Upper lobe of left lung (tissue), 6 donors: ENCODE measurements at regions not wholly inside any gene's neighbourhood (a gene's known extent, or its start where the extent isn't known, plus 50 kb on each side); places are given as distances from the start of the nearest gene placed in this dataset.
A peak's percentile ranks its signal among the peaks of the same experiment; 100 is the strongest.

ENCODE experiments used
- ATAC-seq, 2 donors: fragments of 200-7000 bp; cut with Tn5 transposase; one replicate each; pipeline ENCODE4 v1.9.1; 2022; ENCODE audit warnings: mild to moderate bottlenecking in 2 of 2, moderate library complexity in 2 of 2; ENCODE audit not compliant: low FRiP score in 2 of 2
- DNase-seq, 2 donors: peaks; one replicate each; pipeline ENCODE4 v3.0.0-alpha.2; 2019 to 2020
- H3K27ac ChIP-seq, 4 donors: fragments of 200-600 bp; sonication (generic); one replicate each; pipeline ENCODE4 v1.5.1; 2016 to 2019
- H3K27me3 ChIP-seq, 4 donors: fragments of 200-600 bp; sonication (generic); one replicate each; pipeline ENCODE4 v1.5.1; 2017 to 2019
- H3K36me3 ChIP-seq, 4 donors: fragments of 200-600 bp; sonication (generic); one replicate each; pipeline ENCODE4 v1.5.1; 2016 to 2019
- H3K4me1 ChIP-seq, 4 donors: fragments of 200-600 bp; sonication (generic); one replicate each; pipeline ENCODE4 v1.5.1; 2018 to 2019
- H3K4me3 ChIP-seq, 4 donors: fragments of 200-600 bp; sonication (generic); one replicate each; pipeline ENCODE4 v1.5.1; 2017 to 2019; ENCODE audit warnings: mild to moderate bottlenecking in 2 of 4, moderate library complexity in 1 of 4
- H3K9me3 ChIP-seq, 4 donors: fragments of 200-600 bp; sonication (generic); one replicate each; pipeline ENCODE4 v1.5.1; 2018 to 2019
- CTCF ChIP-seq, 6 experiments: fragments of 450-650 bp in 4 of 6; fragments of 200-600 bp in 2 of 6; sonication (generic) in 2 of 6; IDR thresholded peaks; one replicate each; pipeline ENCODE4 v1.5.1; 2016 to 2019; ENCODE audit warnings: antibody characterized with exemption in 6 of 6
- EP300 ChIP-seq, 4 donors: sonication (generic); formaldehyde crosslinking; IDR thresholded peaks; one replicate each; pipeline ENCODE4 v1.5.1; 2017; ENCODE audit warnings: antibody characterized with exemption in 4 of 4, control low read depth in 2 of 4
- POLR2A ChIP-seq, 4 donors: fragments of 450-650 bp; IDR thresholded peaks; one replicate each; pipeline ENCODE4 v1.5.1; 2016 to 2017; ENCODE audit warnings: antibody characterized with exemption in 4 of 4, mild to moderate bottlenecking in 2 of 4
- POLR2AphosphoS5 ChIP-seq, 2 donors: sonication (generic); formaldehyde crosslinking; IDR thresholded peaks; one replicate each; pipeline ENCODE4 v1.5.1; 2017; ENCODE audit warnings: antibody characterized with exemption in 2 of 2
- WGBS, 2 donors: methylation state at CpG; one replicate each; pipeline ENCODE4 v1.1.5; 2017 to 2018; 5-methylcytosine and 5-hydroxymethylcytosine counted together
- donor health status: DM: no; HTN: no; CAD: no; lungs with moderate emphysema.
- donor health status: DM: no; HTN: yes; CAD: no; lungs with severe emphysema.

- no peaks in the 10 kb centered on the region for H3K36me3 ChIP-seq
- no peak overlapping the region for H3K27ac ChIP-seq
- H3K9me3 ChIP-seq = no peaks in the 10 kb centered on the region
- peaks cover 0 to 8% (median 0%) of the 10 kb centered on the region in 4 donors for H3K4me1 ChIP-seq
- DNase-seq (no peak), ATAC-seq (no peak)
- WGBS, 2 donors = 86 to 92% methylated on average over 18 to 19 of the region's 20 CpGs
- no peak overlapping the region for H3K4me3 ChIP-seq
- H3K27me3 ChIP-seq = no peaks in the 10 kb centered on the region
- no peak for TF ChIP-seq EP300 (IDR thresholded peaks at IDR 0.05)
- TF ChIP-seq CTCF (IDR thresholded peaks at IDR 0.05) = no peak
Observed at GRCh38 chr14:101333335-101334280, 227.7 kb upstream of the DIO3 start.

- 71 to 75% methylated on average over 9 of the region's 9 CpGs for WGBS, 2 donors
- Histone ChIP-seq H3K4me3 (no peak overlapping the region), H3K27me3 (no peaks in the 10 kb centered on the region), H3K4me1 (peaks cover 0 to 8% (median 0%) of the 10 kb centered on the region in 4 donors), H3K9me3 (no peaks in the 10 kb centered on the region), H3K27ac (no peak overlapping the region), H3K36me3 (no peaks in the 10 kb centered on the region)
- TF ChIP-seq CTCF (IDR thresholded peaks at IDR 0.05) (no peak), POLR2A (IDR thresholded peaks at IDR 0.05) (no peak), EP300 (IDR thresholded peaks at IDR 0.05) (no peak), POLR2AphosphoS5 (IDR thresholded peaks at IDR 0.05) (no peak)
- ATAC-seq (no peak), DNase-seq (no peak)
Observed at GRCh38 chr14:101334656-101335055, 226.6 kb upstream of the DIO3 start.

DNA sequence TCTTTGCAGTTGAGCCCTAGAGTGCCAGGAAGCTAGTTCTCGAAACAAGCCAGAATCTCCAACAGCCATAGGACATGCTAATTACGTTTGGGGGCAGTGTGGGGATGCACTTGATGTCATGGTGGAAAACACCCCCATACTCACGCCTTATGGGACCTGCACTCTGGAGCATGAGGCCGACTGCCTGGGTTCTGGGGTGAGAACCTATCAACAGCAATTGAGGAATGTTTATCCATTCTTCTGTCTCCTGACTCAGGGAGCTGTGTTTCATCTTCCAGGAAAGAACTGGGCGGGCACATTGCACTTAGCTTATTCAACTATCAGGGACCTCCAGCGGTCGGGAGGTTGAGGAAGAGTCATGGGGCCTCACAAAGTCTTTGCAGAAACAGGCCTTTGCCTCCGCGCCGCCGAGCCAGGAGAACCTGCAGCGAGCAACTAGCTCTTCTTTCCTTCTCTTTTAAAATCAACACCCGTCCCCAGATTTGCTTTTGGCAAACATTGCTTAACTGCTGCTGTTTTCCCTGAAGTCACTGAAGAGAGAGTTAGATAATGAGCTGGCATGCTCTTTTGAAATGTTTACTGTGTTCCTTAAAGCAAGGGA is 226.1 kb upstream of the DIO3 start:
- ATAC-seq (no peak), DNase-seq (peak in 1 of 2 donors; percentile 62)
- WGBS, 2 donors = 61 to 75% methylated on average over 13 of the region's 13 CpGs
- Histone ChIP-seq H3K4me3 (no peak overlapping the region), H3K36me3 (no peaks in the 10 kb centered on the region), H3K27ac (no peak overlapping the region), H3K9me3 (no peaks in the 10 kb centered on the region), H3K4me1 (peaks cover 0 to 8% (median 0%) of the 10 kb centered on the region in 4 donors), H3K27me3 (no peaks in the 10 kb centered on the region)
- no peak for TF ChIP-seq POLR2A (IDR thresholded peaks at IDR 0.05)
- no peak for TF ChIP-seq EP300 (IDR thresholded peaks at IDR 0.05)
- no peak for TF ChIP-seq CTCF (IDR thresholded peaks at IDR 0.05)
- TF ChIP-seq POLR2AphosphoS5 (IDR thresholded peaks at IDR 0.05) = no peak

- TF ChIP-seq CTCF (IDR thresholded peaks at IDR 0.05) (no peak), POLR2A (IDR thresholded peaks at IDR 0.05) (no peak), POLR2AphosphoS5 (IDR thresholded peaks at IDR 0.05) (no peak), EP300 (IDR thresholded peaks at IDR 0.05) (no peak)
- no peak for ATAC-seq
- no peak for DNase-seq
- Histone ChIP-seq H3K27ac (no peak overlapping the region), H3K27me3 (no peaks in the 10 kb centered on the region), H3K4me3 (no peak overlapping the region), H3K36me3 (no peaks in the 10 kb centered on the region), H3K9me3 (no peaks in the 10 kb centered on the region), H3K4me1 (peaks cover 0 to 8% (median 0%) of the 10 kb centered on the region in 4 donors)
Observed at GRCh38 chr14:101336183-101336582, 225.1 kb upstream of the DIO3 start.
